GM12891 (cell line): ENCODE measurements at regions not wholly inside any gene's neighbourhood (a gene's known extent, or its start where the extent isn't known, plus 50 kb on each side); places are given as distances from the start of the nearest gene placed in this dataset.

Source experiments
- PAX5 ChIP-seq: IDR thresholded peaks from 2 replicates; pipeline ENCODE4 v1.6.1; 2011; ENCODE audit warnings: low read length, moderate library complexity, mild to moderate bottlenecking; ENCODE audit not compliant: insufficient read depth, severe bottlenecking
- POLR2A ChIP-seq: IDR thresholded peaks from 2 replicates; pipeline ENCODE4 v1.6.1; 2011; ENCODE audit warnings: low read depth, low read length, control low read depth
- POLR2AphosphoS5 ChIP-seq: IDR thresholded peaks from 2 replicates; pipeline ENCODE4 v1.6.1; 2011; ENCODE audit warnings: low read depth, low read length, control low read depth
- POU2F2 ChIP-seq: IDR thresholded peaks from 2 replicates; pipeline ENCODE4 v1.6.1; 2011; ENCODE audit warnings: low read depth, mild to moderate bottlenecking, control low read depth, low read length, moderate library complexity
- SPI1 ChIP-seq: IDR thresholded peaks from 2 replicates; pipeline ENCODE4 v1.6.1; 2011; ENCODE audit warnings: low read depth, low read length, control low read depth
- TAF1 ChIP-seq: IDR thresholded peaks from 2 replicates; pipeline ENCODE4 v1.6.1; 2011; ENCODE audit warnings: low read depth, low read length, control low read depth

- TF ChIP-seq POLR2AphosphoS5 (no peak), POLR2A (no peak), TAF1 (no peak), SPI1 (no peak), PAX5 (no peak), POU2F2 (no peak)
Measured at GRCh38 chr6:147933224-147933623, 409.4 kb upstream of the SASH1 start.
